Skin of body (tissue), 1 donor: ENCODE measurements at regions not wholly inside any gene's neighbourhood (a gene's known extent, or its start where the extent isn't known, plus 50 kb on each side); places are given as distances from the start of the nearest gene placed in this dataset.
"Not testable (repeated sequence)": the region's sequence is repeated elsewhere in the genome, so short reads cannot be mapped to it uniquely, and the experiment has no call there.

Experiments
- DNase-seq: peaks from one replicate; lab custom pipeline; 2025; lab: John Stamatoyannopoulos, UW

- DNase-seq: no peak
These were observed 60.2 kb downstream of the TFPI2 start for GRCh38 chr7:93830141-93830925.

DNA sequence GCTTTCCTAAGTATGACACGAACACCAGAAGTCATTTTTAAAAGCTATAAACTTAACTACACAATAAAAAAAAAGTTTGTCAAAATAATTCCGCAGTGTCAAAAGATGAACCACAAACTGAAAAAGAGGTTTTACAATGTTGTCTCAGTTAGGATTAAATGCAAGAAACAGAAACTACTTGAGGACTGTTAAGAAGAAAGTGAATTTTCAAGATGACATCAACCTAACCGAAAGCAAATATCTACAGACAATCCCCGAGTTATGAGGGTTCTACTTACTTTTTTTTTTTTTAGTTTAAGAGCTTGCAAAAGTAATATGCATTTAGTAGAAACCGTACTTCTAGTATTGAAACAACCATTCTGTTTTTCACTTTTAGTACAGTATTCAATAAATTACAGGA, 62.3 kb downstream of the TFPI2 start:
- DNase-seq: no peak

DNA sequence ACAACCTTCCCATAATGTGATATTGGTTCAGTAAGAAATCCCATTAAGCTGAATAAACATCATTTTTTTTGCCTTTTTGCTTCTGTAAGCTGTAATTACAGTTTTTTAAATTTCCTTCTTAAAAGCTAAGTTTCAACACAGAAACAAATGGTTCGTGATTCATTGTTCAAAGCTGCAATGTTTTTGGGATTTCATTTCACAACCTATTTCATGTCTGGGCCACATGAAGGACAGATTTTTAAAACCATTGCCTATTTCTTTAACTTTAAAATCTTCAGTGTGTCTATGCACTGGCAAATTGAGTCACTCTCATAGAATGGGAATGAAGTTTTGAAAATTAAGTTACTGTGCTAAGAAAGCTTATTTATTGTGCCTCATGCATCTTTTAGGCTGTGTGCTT, 66.9 kb downstream of the TFPI2 start:
- DNase-seq: no peak

DNA sequence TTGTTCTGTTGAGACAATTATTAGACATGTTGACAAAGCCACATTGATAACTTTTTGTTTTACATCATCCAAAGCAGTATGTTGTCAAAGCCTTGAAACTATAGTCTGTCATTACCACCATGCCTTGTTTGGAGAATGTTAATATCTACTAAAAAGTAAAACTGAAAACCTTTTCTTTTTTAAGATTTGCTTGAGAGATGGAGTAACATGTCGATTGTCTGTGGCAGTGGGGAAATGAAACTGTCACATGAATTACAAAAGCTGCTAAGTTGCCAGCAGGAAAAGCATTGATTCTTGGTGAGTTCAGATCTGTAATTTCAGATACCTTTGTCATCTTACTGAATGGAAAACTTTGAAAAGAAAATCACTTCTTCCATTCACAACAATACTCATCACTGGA, 69.1 kb downstream of the TFPI2 start:
- no peak for DNase-seq

- no peak for DNase-seq
These were observed 70.9 kb downstream of the TFPI2 start for GRCh38 chr7:93819699-93820098.

- no peak for DNase-seq
These were observed 73.0 kb downstream of the TFPI2 start for GRCh38 chr7:93817526-93817925.

DNA sequence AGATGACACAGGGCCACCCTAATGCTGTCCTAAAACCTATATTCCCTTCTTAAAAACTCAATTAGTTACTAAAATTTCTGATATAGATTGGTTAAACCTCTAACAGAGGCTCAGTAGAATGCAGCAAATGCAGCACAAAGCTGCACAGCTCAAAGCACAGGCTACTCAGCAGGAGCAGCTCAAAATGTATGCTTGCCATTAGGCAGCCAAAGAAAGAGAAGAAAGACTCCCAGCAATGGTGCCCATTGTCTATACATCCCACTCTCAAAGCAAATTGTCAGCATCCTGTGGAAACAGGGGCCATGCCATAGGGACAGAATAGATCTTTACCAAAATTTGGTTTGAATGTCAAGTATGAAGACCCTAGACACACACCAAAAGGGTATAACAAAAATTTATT, 73.5 kb downstream of the TFPI2 start:
- DNase-seq: no peak

- no peak for DNase-seq
These were observed 77.0 kb downstream of the TFPI2 start for GRCh38 chr7:93813514-93813913.

DNA sequence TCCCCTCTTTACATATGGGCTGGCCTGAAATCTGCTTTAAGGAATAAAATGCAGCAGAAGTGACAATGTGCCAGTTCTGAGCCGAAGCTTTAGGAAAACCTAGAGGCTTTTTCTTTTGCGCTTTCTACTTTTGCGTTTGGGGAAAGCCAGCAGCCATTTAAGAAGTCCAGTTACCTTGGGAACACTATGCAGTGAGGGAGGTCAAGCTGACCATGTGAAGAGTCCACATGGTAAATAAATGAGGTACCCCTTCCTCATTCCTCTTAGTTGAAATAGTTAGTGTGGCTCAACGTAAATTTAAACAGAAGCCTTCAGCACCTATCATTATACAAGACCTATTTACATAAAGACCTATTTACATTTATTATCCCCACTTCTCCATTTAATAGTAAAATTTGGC, 78.5 kb downstream of the TFPI2 start:
- DNase-seq: no peak

DNA sequence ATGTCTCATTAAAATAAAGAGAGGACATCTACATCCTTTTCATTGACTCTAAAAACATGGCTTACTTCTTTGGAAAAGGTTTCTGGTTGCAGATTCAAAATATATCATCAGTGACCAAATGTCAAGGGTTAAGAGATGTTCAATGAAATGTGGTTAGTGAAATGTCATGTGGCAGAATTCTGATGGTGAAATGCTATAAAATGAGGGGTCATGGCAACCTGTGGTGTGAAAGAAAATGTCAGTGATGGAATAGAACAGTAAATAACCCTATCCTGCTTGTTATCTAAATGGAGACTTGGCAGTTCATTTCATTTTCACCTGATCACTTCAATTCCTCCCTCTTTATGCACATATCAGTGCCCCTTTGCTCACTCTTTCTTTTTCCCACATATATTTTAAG, 79.4 kb downstream of the TFPI2 start:
- no peak for DNase-seq

DNA sequence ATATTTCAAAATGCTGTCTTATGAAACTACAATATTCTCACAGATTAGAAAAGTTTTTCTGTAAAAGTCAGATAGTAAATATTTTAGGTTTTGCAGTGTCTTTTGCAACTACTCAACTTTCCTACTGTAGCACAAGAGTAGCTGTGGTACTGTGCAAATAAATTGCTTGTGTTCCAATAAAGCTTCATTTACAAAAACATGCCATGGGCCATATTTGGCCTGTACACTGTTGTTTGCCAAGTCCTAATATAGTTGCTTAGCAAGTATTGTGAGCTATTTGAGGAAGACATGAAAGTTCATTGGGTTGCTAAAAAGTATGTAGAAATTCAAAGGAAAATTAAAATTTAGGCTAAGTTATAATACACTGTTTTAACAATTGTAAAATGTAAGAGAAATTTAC, 80.0 kb downstream of the TFPI2 start:
- no peak for DNase-seq

DNA sequence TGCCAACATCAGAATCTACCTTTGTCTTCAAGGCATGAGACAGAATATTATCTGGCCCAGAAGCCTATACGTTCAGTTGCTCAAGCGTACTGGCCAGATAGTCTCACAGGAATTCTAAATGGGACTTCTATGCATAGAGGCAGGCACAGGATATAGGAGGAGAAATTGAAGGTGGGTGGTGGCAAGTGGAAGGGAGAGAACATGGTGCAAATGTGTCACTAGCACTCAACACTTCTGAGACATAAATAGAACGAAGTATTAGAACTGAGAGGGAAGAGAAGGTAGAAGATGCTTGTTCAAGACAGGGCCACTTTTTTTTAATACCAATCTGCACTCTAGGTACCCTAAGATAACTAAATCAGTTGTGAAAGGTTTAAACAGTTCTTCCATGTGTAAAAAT, 85.8 kb downstream of the TFPI2 start:
- DNase-seq: no peak

DNA sequence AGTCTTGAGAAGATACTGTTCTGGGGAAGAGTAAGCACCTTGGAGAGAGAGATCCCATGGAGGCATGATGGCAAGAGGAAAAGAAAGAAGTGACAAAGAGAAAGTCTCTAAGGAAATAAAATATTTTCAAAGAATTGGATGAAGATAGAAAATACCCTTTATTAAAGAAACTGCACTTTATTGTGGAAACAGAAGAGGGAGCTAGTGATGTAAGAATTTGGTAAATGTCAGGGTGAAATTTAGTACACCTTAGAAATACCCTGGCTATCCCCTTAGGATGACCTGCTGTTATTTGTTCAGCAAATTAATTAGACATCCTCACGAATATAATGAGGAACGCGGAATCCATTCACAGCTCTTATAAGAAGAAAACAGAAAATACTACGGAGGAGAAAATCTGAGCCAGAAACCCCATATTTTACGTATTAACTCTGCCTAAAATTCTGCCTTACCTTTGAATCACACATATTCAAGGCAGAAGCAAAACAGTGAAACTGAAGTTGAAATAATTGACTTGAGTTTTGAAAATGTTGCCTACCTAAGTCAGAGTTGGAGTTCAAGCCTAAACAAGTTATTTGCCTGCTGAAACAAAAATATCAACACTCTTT, 90.7 kb downstream of the TFPI2 start:
- no peak for DNase-seq

- DNase-seq: not testable (repeated sequence)
These were observed 97.4 kb downstream of the TFPI2 start for GRCh38 chr7:93793084-93793697.

DNA sequence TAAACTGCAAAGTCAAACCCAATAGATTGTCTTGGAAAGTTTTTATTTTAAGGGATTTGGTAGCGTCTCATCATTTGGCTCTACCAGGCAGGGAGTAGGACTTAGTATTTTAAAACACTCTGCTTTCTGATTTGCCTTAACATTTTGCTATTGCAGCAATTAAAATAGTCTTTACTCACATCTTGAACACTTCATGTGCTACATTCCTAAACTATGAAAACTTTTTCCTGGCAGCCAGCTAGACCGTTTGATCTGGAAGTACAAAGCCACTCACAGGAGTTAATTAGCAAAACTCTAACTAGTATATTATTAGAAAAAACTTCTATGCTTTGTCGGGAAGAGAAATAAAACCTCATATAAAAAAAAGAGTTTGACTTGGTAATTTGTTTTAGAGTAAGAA, 111.4 kb downstream of the TFPI2 start:
- DNase-seq: no peak

DNA sequence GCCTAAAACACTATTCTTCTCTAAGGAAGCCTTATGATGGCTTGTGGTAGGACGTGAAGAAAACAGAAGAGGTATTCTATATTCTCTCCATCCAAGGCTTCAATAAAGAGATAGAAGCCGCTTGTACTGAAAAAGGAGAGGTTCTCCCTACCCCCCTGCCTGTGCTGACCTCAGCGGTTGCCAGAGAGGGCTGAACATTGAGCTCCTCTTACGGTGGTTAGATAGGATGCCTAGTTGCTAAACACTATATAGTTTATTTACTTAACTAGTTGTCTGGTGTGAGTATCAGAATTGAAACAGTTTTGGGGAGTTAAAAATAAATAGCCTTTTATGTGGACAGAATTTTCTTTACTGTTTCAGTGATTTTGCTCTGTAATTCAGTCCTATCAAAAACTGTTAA, 112.2 kb downstream of the TFPI2 start:
- no peak for DNase-seq

- DNase-seq: no peak
These were observed 117.1 kb downstream of the TFPI2 start for GRCh38 chr7:93773446-93773845.

GRCh38 chr7:93765475-93765874, 125.1 kb downstream of the TFPI2 start:
- DNase-seq: no peak

DNA sequence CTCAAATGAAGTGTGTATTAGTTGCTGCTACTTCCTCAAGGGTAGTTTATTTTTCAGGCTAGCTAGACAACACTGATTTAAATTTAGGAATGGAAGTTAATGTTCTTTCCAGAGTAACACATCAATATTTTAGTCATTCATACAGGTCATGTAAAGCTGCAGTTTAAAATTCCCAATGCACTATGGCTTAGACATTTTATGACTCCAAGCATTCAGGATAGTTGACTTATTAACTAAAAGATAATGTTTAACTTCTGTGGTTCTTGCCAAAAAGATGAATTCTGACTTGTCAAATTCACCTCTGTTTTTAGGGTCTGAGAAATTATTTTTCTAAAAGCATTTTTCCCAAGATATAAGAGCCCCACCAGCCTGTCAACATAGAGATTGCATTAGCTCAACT, 131.9 kb downstream of the TFPI2 start:
- DNase-seq: no peak

- no peak for DNase-seq
These were observed 133.1 kb downstream of the TFPI2 start for GRCh38 chr7:93757426-93757825.

- DNase-seq: no peak
These were observed 133.7 kb downstream of the TFPI2 start for GRCh38 chr7:93756890-93757289.

DNA sequence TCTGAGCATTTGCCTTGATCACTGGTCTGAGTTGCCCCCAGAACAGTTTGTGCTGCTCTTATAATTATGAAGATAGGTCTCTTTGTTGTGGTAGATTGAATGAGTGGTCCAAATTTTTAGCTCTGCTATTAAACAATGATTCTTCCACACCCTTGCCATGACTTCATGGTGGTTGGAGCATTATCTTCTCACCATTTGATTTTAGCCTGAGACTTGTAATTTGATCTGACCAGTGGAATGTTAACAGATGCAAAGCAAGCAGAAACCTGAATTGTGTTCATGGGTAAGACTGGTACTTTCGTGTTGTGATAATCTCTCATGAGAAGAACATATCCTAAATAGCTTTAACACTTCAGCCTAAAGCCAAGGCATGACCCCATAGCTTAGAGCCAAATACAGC, 139.1 kb downstream of the TFPI2 start:
- DNase-seq: no peak

DNA sequence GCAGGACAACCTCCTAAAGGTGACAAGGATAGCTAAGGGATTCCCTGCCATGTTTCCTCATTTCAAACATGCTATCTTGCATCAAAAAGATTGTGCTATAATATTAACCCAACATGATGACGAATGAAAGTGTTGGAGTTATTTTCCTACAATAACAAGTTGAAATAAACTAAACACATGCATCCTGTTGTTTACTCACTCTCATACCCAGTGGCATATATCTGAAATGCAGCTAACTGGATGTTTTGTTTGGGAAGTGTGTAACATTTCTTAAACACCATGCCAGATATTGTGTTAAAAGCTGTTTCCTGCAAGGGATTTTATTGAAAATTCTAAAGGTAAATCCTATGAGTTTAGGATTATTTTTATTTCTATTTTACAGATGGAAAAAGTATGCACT, 139.6 kb downstream of the TFPI2 start:
- no peak for DNase-seq
